ENCODE measurements at regions not wholly inside any gene's neighbourhood (a gene's known extent, or its start where the extent isn't known, plus 50 kb on each side); places are given as distances from the start of the nearest gene placed in this dataset.

DNA sequence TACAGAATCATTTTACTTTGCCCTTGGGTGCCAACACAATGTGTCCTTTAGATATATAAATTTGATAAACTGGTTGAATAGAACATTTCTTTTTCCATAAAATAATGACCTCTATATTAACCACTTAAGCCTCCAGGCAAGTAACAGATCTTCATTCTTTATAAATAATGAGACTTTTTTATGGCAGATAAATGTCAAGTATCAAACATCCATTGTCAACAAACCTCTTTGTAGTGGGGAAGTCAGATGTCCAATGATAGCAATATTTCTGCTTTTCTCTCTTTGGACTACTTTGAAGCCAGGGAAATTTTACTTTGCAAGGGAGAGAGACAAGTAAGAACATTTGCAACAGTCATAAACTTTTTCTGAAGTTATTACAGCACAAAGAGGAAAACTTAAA, 841.2 kb downstream of the CDH8 start (continued):
- TF ChIP-seq KLF5 (IDR thresholded peaks at IDR 0.05; ENCODE audit: partially characterized antibody) (no peak), SP1 (IDR thresholded peaks at IDR 0.05; ENCODE audit: low read depth, low read length) (no peak), JUND (IDR thresholded peaks at IDR 0.05; ENCODE audit: low read depth, low read length) (no peak), STAT1 (conservative IDR thresholded peaks at IDR 0.05) (no peak), POLR2A (IDR thresholded peaks at IDR 0.05; ENCODE audit: low read depth, low read length) (no peak), ZNF217 (IDR thresholded peaks at IDR 0.05) (no peak), FOXM1 (IDR thresholded peaks at IDR 0.05; ENCODE audit: low read depth, low read length) (no peak)
- TF ChIP-seq, protein P1, sequence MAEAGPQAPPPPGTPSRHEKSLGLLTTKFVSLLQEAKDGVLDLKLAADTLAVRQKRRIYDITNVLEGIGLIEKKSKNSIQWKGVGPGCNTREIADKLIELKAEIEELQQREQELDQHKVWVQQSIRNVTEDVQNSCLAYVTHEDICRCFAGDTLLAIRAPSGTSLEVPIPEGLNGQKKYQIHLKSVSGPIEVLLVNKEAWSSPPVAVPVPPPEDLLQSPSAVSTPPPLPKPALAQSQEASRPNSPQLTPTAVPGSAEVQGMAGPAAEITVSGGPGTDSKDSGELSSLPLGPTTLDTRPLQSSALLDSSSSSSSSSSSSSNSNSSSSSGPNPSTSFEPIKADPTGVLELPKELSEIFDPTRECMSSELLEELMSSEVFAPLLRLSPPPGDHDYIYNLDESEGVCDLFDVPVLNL (IDR thresholded peaks at IDR 0.05; ENCODE audit: low read depth, low read length) = no peak
- TF ChIP-seq, protein P2, sequence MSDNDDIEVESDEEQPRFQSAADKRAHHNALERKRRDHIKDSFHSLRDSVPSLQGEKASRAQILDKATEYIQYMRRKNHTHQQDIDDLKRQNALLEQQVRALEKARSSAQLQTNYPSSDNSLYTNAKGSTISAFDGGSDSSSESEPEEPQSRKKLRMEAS (IDR thresholded peaks at IDR 0.05; ENCODE audit: low read depth, low read length) = no peak

DNA sequence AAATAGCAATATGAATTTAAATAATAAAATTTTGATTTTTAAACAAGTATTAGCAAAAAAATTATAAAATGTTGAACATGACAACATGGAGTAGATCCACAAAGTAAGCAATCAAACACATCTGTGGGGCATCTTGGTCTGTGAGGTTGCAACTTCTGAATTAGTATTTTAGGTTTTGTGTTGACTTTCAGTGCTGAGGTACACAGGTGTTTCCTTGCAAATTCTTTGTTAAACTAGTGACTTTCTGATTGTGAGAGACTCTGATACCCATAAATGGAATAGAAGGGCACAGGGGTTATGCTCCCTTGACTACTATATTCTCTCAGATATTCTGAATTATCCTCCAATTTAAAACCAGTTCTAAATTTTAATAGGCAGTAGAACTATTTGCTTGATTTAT, 841.7 kb downstream of the CDH8 start:
- no peaks in the 10 kb centered on the region for H3K4me1 ChIP-seq (ENCODE audit: control insufficient read depth, insufficient read depth, low read length)
- H3K27me3 ChIP-seq (replicated peaks in 1 of 2; ENCODE audit: control insufficient read depth in 2 of 2, insufficient read depth in 2 of 2, low read length in 1 of 2) = no peaks in the 10 kb centered on the region
- ChIA-PET SMC1A (ENCODE audit: uncharacterized antibody, unreplicated experiment) (no interaction called here), POLR2A (no interaction called here), RAD21 (ENCODE audit: unreplicated experiment) (no interaction called here), CTCF (no interaction called here)
- no peak overlapping the region for H2AFZ ChIP-seq (ENCODE audit: control insufficient read depth, low read depth, low read length)
- no peak overlapping the region for H3K27ac ChIP-seq (ENCODE audit: control insufficient read depth, insufficient read depth)
- no peaks in the 10 kb centered on the region for H3K79me2 ChIP-seq (ENCODE audit: control insufficient read depth, insufficient read depth, low read length)
- no peak overlapping the region for H3K9ac ChIP-seq (ENCODE audit: control insufficient read depth, insufficient read depth, low read length)
- ATAC-seq (no peak), DNase-seq (ENCODE audit: low read depth, low spot score) (no peak), FAIRE-seq (no peak)
- no peaks in the 10 kb centered on the region for H3K36me3 ChIP-seq (ENCODE audit: control insufficient read depth in 2 of 2, insufficient read depth in 2 of 2, low read length in 1 of 2)
- H3K9me3 ChIP-seq (replicated peaks; ENCODE audit: control insufficient read depth, insufficient read depth, low read length) = no peaks in the 10 kb centered on the region
- no TSS peak for BruUV-seq (replicated peaks)
- H4K20me1 ChIP-seq (ENCODE audit: control insufficient read depth, insufficient read depth) = no peaks in the 10 kb centered on the region
- no peak overlapping the region for H3K4me3 ChIP-seq
- H3K4me2 ChIP-seq (ENCODE audit: control insufficient read depth, insufficient read depth) = no peak overlapping the region
- TF ChIP-seq WRNIP1 (IDR thresholded peaks at IDR 0.05; ENCODE audit: borderline replicate concordance, low read depth, low read length) (no peak), BHLHE40 (IDR thresholded peaks at IDR 0.05; ENCODE audit: borderline replicate concordance in 1 of 2, low read depth in 2 of 2, low read length in 1 of 2) (no peak), SMC3 (IDR thresholded peaks at IDR 0.05; ENCODE audit: borderline replicate concordance, low read length) (no peak), TCF7 (IDR thresholded peaks at IDR 0.05; ENCODE audit: borderline replicate concordance) (no peak), BACH1 (IDR thresholded peaks at IDR 0.05; ENCODE audit: borderline replicate concordance) (no peak), SUZ12 (IDR thresholded peaks at IDR 0.05; ENCODE audit: unreplicated experiment) (no peak), BCL11A (IDR thresholded peaks at IDR 0.05; ENCODE audit: low read depth, low read length) (no peak)
- intact Hi-C loops (cut with micrococcal nuclease; ENCODE audit: unreplicated experiment) (no loop called here), in situ Hi-C loops (cut with MboI) (no loop called here)
